Testis (tissue), 2 donors: ENCODE measurements at regions not wholly inside any gene's neighbourhood (a gene's known extent, or its start where the extent isn't known, plus 50 kb on each side); places are given as distances from the start of the nearest gene placed in this dataset.

Source experiments
- CTCF ChIP-seq, 3 experiments: fragments of 450-650 bp in 2 of 3; fragments of 200-600 bp in 1 of 3; sonication (generic) in 1 of 3; IDR thresholded peaks; one replicate each; pipeline ENCODE4 v1.5.1; 2016 to 2019; ENCODE audit warnings: antibody characterized with exemption in 3 of 3, mild to moderate bottlenecking in 2 of 3, moderate library complexity in 1 of 3
- POLR2A ChIP-seq: fragments of 450-650 bp; IDR thresholded peaks from one replicate; pipeline ENCODE4 v1.6.1; 2017; ENCODE audit warnings: antibody characterized with exemption, mild to moderate bottlenecking, moderate library complexity

GRCh38 chr12:61362037-61362436, 898.2 kb upstream of the USP15 start:
- TF ChIP-seq CTCF (IDR thresholded peaks at IDR 0.05) (no peak), POLR2A (no peak)
